Keratinocyte (primary cell): ENCODE measurements at regions not wholly inside any gene's neighbourhood (a gene's known extent, or its start where the extent isn't known, plus 50 kb on each side); places are given as distances from the start of the nearest gene placed in this dataset.

ENCODE experiments used
- DNase-seq: peaks from one replicate; pipeline ENCODE4 v3.0.0-alpha.2; 2011; ENCODE audit warnings: low read depth, missing footprints, low spot score
- FAIRE-seq: peaks from 2 replicates; lab custom pipeline; 2011; peaks lifted over from hg19 to GRCh38; lab: Jason Lieb, UNC
- H2AFZ ChIP-seq: 2 replicates; pipeline ENCODE4 v1.6.0; 2012; ENCODE audit warnings: low read length, control low read depth, inconsistent platforms; ENCODE audit not compliant: control insufficient read depth
- H3K27ac ChIP-seq: 2 replicates; pipeline ENCODE4 v1.5.1; 2011; ENCODE audit warnings: low read length; ENCODE audit not compliant: control insufficient read depth, insufficient read depth
- H3K27me3 ChIP-seq: 3 replicates; pipeline ENCODE4 v1.6.0; 2011; ENCODE audit warnings: low read length; ENCODE audit not compliant: control insufficient read depth, insufficient read depth; ENCODE audit errors: extremely low read depth
- H3K36me3 ChIP-seq, 2 experiments: 2 replicates in 1 of 2; 3 replicates in 1 of 2; pipeline ENCODE4 v1.5.1; 2011; ENCODE audit warnings: low read length in 2 of 2, mild to moderate bottlenecking in 1 of 2; ENCODE audit not compliant: control insufficient read depth in 2 of 2, insufficient read depth in 2 of 2; ENCODE audit errors: extremely low read depth in 1 of 2
- H3K4me1 ChIP-seq: 3 replicates; pipeline ENCODE4 v1.5.1; 2011; ENCODE audit warnings: low read length; ENCODE audit not compliant: control insufficient read depth, insufficient read depth; ENCODE audit errors: extremely low read depth
- H3K4me2 ChIP-seq: 3 replicates; pipeline ENCODE4 v1.6.0; 2011; ENCODE audit warnings: low read depth, low read length; ENCODE audit not compliant: control insufficient read depth, insufficient read depth; ENCODE audit errors: extremely low read depth
- H3K4me3 ChIP-seq, 3 experiments: fragments of 200-600 bp in 1 of 3; sonication (generic) in 1 of 3; 2 replicates in 2 of 3; 3 replicates in 1 of 3; pipeline ENCODE4 v1.5.1; 2011 to 2016; ENCODE audit warnings: low read length in 3 of 3, mild to moderate bottlenecking in 3 of 3, control low read depth in 2 of 3, inconsistent platforms in 1 of 3, low read depth in 1 of 3, mixed read lengths in 1 of 3, mixed run types in 1 of 3, moderate library complexity in 1 of 3; ENCODE audit not compliant: control insufficient read depth in 2 of 3, insufficient read depth in 2 of 3; ENCODE audit errors: extremely low read depth in 1 of 3
- H3K79me2 ChIP-seq: 2 replicates; pipeline ENCODE4 v1.6.0; 2012; ENCODE audit warnings: low read length; ENCODE audit not compliant: control insufficient read depth, insufficient read depth
- H3K9ac ChIP-seq: 3 replicates; pipeline ENCODE4 v1.6.0; 2011; ENCODE audit warnings: low read length; ENCODE audit not compliant: control insufficient read depth, insufficient read depth; ENCODE audit errors: extremely low read depth
- H3K9me1 ChIP-seq: 3 replicates; pipeline ENCODE4 v1.6.0; 2011; ENCODE audit warnings: low read length; ENCODE audit not compliant: control insufficient read depth, insufficient read depth; ENCODE audit errors: extremely low read depth
- H3K9me3 ChIP-seq: 2 replicates; pipeline ENCODE4 v1.5.1; 2012; ENCODE audit warnings: low read depth, low read length; ENCODE audit not compliant: control insufficient read depth
- H4K20me1 ChIP-seq: 3 replicates; pipeline ENCODE4 v1.6.0; 2011; ENCODE audit warnings: low read length; ENCODE audit not compliant: control insufficient read depth, insufficient read depth; ENCODE audit errors: extremely low read depth
- EZH2 ChIP-seq: IDR thresholded peaks from one replicate; pipeline ENCODE4 v1.6.1; 2012; ENCODE audit warnings: inconsistent platforms, mild to moderate bottlenecking, low read length, moderate library complexity
- dilution Hi-C: fragments of 300-500 bp; cut with MboI; formaldehyde crosslinking; loops from one replicate; pipeline ENCODE4 v1.7.0; 2020; ENCODE audit warnings: low sequenced_read_pairs; ENCODE audit not compliant: extremely low pct_ligation_motif_present
- TF ChIP-seq, protein P1 (sequence below), 3 experiments: IDR thresholded peaks in 1 of 3; conservative IDR thresholded peaks in 1 of 3; optimal IDR thresholded peaks in 1 of 3; 2 replicates in 2 of 3; 3 replicates in 1 of 3; pipeline versions ENCODE3 to v1.5.1; 2011; ENCODE audit warnings: low read length in 3 of 3, mild to moderate bottlenecking in 3 of 3, moderate library complexity in 2 of 3, control low read depth in 1 of 3, inconsistent platforms in 1 of 3; ENCODE audit not compliant: insufficient read depth in 2 of 3; ENCODE audit errors: extremely low read depth in 1 of 3

DNA sequence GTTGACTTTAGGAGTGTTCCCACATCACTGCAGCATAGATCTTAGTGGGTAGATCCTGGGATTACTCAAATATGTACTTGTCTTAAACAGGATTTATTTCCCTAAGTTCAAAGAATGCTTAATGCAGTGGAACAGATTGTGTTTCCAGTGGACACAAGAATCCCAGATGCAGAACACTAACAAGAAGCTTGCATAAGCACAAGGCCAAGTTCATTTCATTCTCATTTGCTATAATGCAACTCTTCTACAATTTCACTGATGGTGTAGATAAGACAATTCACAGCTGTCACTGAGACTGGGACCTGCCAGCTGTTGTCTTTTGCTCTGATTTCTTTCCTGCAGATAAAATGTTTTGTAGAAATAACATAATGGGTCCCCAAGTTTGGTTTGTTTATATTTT is 225.6 kb downstream of the NFKBIZ start:
- Histone ChIP-seq H3K27me3 (no peaks in the 10 kb centered on the region), H2AFZ (no peak overlapping the region), H3K9ac (no peak overlapping the region), H3K79me2 (no peaks in the 10 kb centered on the region), H3K36me3 (no peaks in the 10 kb centered on the region), H4K20me1 (no peaks in the 10 kb centered on the region), H3K4me3 (no peak overlapping the region), H3K4me1 (peaks cover 7% of the 10 kb centered on the region), H3K9me1 (no peaks in the 10 kb centered on the region), H3K27ac (no peak overlapping the region), H3K9me3 (no peaks in the 10 kb centered on the region), H3K4me2 (no peak overlapping the region)
- no peak for FAIRE-seq
- no peak for DNase-seq
- no peak for TF ChIP-seq EZH2
- TF ChIP-seq, protein P1, sequence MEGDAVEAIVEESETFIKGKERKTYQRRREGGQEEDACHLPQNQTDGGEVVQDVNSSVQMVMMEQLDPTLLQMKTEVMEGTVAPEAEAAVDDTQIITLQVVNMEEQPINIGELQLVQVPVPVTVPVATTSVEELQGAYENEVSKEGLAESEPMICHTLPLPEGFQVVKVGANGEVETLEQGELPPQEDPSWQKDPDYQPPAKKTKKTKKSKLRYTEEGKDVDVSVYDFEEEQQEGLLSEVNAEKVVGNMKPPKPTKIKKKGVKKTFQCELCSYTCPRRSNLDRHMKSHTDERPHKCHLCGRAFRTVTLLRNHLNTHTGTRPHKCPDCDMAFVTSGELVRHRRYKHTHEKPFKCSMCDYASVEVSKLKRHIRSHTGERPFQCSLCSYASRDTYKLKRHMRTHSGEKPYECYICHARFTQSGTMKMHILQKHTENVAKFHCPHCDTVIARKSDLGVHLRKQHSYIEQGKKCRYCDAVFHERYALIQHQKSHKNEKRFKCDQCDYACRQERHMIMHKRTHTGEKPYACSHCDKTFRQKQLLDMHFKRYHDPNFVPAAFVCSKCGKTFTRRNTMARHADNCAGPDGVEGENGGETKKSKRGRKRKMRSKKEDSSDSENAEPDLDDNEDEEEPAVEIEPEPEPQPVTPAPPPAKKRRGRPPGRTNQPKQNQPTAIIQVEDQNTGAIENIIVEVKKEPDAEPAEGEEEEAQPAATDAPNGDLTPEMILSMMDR (optimal IDR thresholded peaks at IDR 0.05 in 1 of 3, IDR thresholded peaks at IDR 0.05 in 1 of 3, conservative IDR thresholded peaks at IDR 0.05 in 1 of 3; ENCODE audit: extremely low read depth in 1 of 3, insufficient read depth in 2 of 3, low read length in 3 of 3), result no peak
- dilution Hi-C loops, result no loop called here

DNA sequence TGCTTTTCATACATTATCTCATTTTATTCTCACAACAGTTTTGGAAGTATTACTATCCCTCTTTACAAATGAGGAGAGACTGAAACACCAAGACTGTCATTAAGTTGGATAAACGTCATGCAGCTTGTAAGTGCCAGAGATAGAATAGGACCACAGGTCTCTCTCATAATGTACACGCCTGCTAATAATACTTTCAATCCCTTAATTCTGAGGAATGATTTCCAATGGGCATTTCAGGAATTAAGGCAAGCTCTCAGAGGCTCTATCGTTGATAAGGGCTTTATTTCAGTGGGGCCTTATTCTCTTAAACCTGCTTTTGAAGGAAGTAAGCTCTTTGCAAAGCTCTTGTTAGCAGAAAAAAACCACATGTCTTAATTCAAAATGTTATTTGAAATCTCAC is 229.1 kb downstream of the NFKBIZ start:
- peaks cover 9% of the 10 kb centered on the region for H3K4me1 ChIP-seq
- FAIRE-seq, result no peak
- no peak overlapping the region for H3K9ac ChIP-seq
- H4K20me1 ChIP-seq, result no peaks in the 10 kb centered on the region
- no peaks in the 10 kb centered on the region for H3K27me3 ChIP-seq
- H3K27ac ChIP-seq, result no peak overlapping the region
- DNase-seq, result no peak
- H2AFZ ChIP-seq, result no peak overlapping the region
- H3K79me2 ChIP-seq, result no peaks in the 10 kb centered on the region
- H3K9me3 ChIP-seq, result no peaks in the 10 kb centered on the region
- dilution Hi-C loops, result no loop called here
- no peaks in the 10 kb centered on the region for H3K36me3 ChIP-seq
- H3K4me2 ChIP-seq, result no peak overlapping the region
- no peaks in the 10 kb centered on the region for H3K9me1 ChIP-seq
- no peak for TF ChIP-seq EZH2
- TF ChIP-seq, protein P1 (optimal IDR thresholded peaks at IDR 0.05 in 1 of 3, IDR thresholded peaks at IDR 0.05 in 1 of 3, conservative IDR thresholded peaks at IDR 0.05 in 1 of 3; ENCODE audit: extremely low read depth in 1 of 3, insufficient read depth in 2 of 3, low read length in 3 of 3), result no peak
- no peak overlapping the region for H3K4me3 ChIP-seq
